Transverse colon (tissue), 4 donors: ENCODE measurements at regions not wholly inside any gene's neighbourhood (a gene's known extent, or its start where the extent isn't known, plus 50 kb on each side); places are given as distances from the start of the nearest gene placed in this dataset.

ENCODE experiments used
- DNase-seq: peaks from one replicate; pipeline ENCODE4 v3.0.0-alpha.2; 2019
- H3K27ac ChIP-seq, 4 donors: fragments of 200-600 bp; sonication (generic); 2 replicates each; pipeline ENCODE4 v1.5.1; 2016 to 2018; ENCODE audit warnings: inconsistent platforms in 4 of 4
- H3K27me3 ChIP-seq: fragments of 200-600 bp; sonication (generic); 2 replicates; pipeline ENCODE4 v1.5.1; 2017; ENCODE audit warnings: inconsistent platforms
- H3K36me3 ChIP-seq, 4 donors: fragments of 200-600 bp; sonication (generic); 2 replicates each; pipeline ENCODE4 v1.5.1; 2017 to 2019; ENCODE audit warnings: inconsistent platforms in 4 of 4
- H3K4me1 ChIP-seq, 4 donors: fragments of 200-600 bp; sonication (generic); 2 replicates each; pipeline ENCODE4 v1.5.1; 2017 to 2020; ENCODE audit warnings: inconsistent platforms in 4 of 4
- H3K4me3 ChIP-seq, 4 donors: fragments of 200-600 bp; sonication (generic); 1 replicate in 1 of 4; 2 replicates in 3 of 4; pipeline versions ENCODE4 v1.5.1 to v1.6.1; 2017 to 2019; ENCODE audit warnings: inconsistent platforms in 4 of 4
- H3K9me3 ChIP-seq, 2 donors: fragments of 200-600 bp; sonication (generic); 2 replicates each; pipeline ENCODE4 v1.5.1; 2017 to 2019; ENCODE audit warnings: inconsistent platforms in 2 of 2
- EP300 ChIP-seq: sonication (generic); formaldehyde crosslinking; IDR thresholded peaks from one replicate; pipeline ENCODE4 v1.6.1; 2017; ENCODE audit warnings: antibody characterized with exemption, low read depth
- POLR2A ChIP-seq: fragments of 450-650 bp; IDR thresholded peaks from one replicate; pipeline ENCODE4 v1.6.1; 2016; ENCODE audit warnings: antibody characterized with exemption, mild to moderate bottlenecking, moderate library complexity
- POLR2AphosphoS5 ChIP-seq, 3 donors: sonication (generic); formaldehyde crosslinking; IDR thresholded peaks; one replicate each; pipeline ENCODE4 v1.6.1; 2016; ENCODE audit warnings: antibody characterized with exemption in 3 of 3
- whole genome bisulfite sequencing, 2 donors: methylation state at CpG; one replicate each; pipeline ENCODE4 v1.1.5; 2018; ENCODE audit warnings: low coverage in 1 of 2; 5-methylcytosine and 5-hydroxymethylcytosine counted together
- in situ Hi-C, 4 donors: fragments of 200-750 bp; cut with MboI; loops; one replicate each; pipeline versions ENCODE4 v1.15.0 to v1.15.1; 2017; ENCODE audit warnings: low sequenced_read_pairs in 3 of 4, low pct_ligation_motif_present in 1 of 4, low pct_unique_long_range_greater_than_20kb in 1 of 4
- intact Hi-C: fragments of 100-400 bp; cut with DNase I; formaldehyde crosslinking; loops from one replicate; pipeline ENCODE4 v1.15.1; 2023; ENCODE audit warnings: low total_unique reads
- TF ChIP-seq, protein P1 (sequence below), 5 experiments: fragments of 200-600 bp in 3 of 5; fragments of 450-650 bp in 2 of 5; sonication (generic) in 3 of 5; IDR thresholded peaks; 1 replicate in 2 of 5; 2 replicates in 3 of 5; pipeline ENCODE4 v1.5.1; 2016 to 2017; ENCODE audit warnings: antibody characterized with exemption in 5 of 5, inconsistent platforms in 3 of 5, mild to moderate bottlenecking in 2 of 5, moderate library complexity in 1 of 5

DNA sequence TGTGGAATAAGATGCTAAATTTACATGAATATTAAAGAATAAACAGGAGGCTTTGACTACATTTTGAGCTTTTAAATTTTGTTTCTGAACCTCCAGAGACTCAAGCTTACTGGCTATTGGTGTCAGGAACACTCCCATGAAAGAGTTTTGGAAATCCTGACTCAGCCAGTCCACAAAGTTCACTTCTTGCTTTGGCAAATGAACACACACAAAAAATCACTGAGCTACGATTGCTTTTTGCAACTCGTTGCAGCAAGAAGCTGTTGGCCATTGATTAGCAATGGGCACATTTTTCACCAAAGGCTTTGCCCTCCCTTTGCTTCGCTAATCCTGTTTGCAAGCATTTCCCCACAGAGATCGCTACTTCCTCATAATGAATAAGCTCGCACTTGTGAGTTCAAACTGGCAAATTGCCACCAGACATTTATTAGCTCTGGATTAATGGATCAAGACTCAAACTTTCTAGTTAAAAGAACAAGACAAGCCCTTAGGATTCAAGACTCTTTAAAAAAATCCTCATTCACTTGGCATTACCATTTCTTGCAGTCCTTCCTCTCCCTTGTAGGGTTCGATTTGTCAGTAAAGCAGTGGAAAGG is 343.2 kb upstream of the ONECUT1 start:
- no peaks in the 10 kb centered on the region for H3K27me3 ChIP-seq
- no peak overlapping the region for H3K4me3 ChIP-seq
- H3K27ac ChIP-seq, result no peak overlapping the region
- in situ Hi-C loops, result no loop called here
- no peaks in the 10 kb centered on the region for H3K4me1 ChIP-seq
- H3K9me3 ChIP-seq, result no peaks in the 10 kb centered on the region
- DNase-seq, result no peak
- no peak for TF ChIP-seq EP300
- TF ChIP-seq, protein P1, sequence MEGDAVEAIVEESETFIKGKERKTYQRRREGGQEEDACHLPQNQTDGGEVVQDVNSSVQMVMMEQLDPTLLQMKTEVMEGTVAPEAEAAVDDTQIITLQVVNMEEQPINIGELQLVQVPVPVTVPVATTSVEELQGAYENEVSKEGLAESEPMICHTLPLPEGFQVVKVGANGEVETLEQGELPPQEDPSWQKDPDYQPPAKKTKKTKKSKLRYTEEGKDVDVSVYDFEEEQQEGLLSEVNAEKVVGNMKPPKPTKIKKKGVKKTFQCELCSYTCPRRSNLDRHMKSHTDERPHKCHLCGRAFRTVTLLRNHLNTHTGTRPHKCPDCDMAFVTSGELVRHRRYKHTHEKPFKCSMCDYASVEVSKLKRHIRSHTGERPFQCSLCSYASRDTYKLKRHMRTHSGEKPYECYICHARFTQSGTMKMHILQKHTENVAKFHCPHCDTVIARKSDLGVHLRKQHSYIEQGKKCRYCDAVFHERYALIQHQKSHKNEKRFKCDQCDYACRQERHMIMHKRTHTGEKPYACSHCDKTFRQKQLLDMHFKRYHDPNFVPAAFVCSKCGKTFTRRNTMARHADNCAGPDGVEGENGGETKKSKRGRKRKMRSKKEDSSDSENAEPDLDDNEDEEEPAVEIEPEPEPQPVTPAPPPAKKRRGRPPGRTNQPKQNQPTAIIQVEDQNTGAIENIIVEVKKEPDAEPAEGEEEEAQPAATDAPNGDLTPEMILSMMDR (IDR thresholded peaks at IDR 0.05), result no peak
- no peak for TF ChIP-seq POLR2AphosphoS5 (IDR thresholded peaks at IDR 0.05)
- no peak for TF ChIP-seq POLR2A
- WGBS, 2 donors, result 70 to 79% methylated on average over 6 of the region's 6 CpGs
- intact Hi-C loops, result no loop called here
- no peaks in the 10 kb centered on the region for H3K36me3 ChIP-seq

- no peak overlapping the region for H3K27ac ChIP-seq
- no peaks in the 10 kb centered on the region for H3K9me3 ChIP-seq
- no peak for DNase-seq
- WGBS, 2 donors, result 94 to 96% methylated on average over 3 of the region's 3 CpGs
- TF ChIP-seq POLR2A, result no peak
- no peak for TF ChIP-seq POLR2AphosphoS5 (IDR thresholded peaks at IDR 0.05)
- TF ChIP-seq, protein P1 (IDR thresholded peaks at IDR 0.05), result no peak
- no peak for TF ChIP-seq EP300
- H3K27me3 ChIP-seq, result no peaks in the 10 kb centered on the region
- no peaks in the 10 kb centered on the region for H3K36me3 ChIP-seq
- intact Hi-C loops (no loop called here), in situ Hi-C loops (no loop called here)
- H3K4me3 ChIP-seq, result no peak overlapping the region
- H3K4me1 ChIP-seq, result no peaks in the 10 kb centered on the region
Measured at GRCh38 chr15:53130943-53131342, 340.8 kb upstream of the ONECUT1 start.

- WGBS, 2 donors, result 70 to 71% methylated on average over 12 of the region's 12 CpGs
- no peaks in the 10 kb centered on the region for H3K9me3 ChIP-seq
- no peak overlapping the region for H3K27ac ChIP-seq
- no peaks in the 10 kb centered on the region for H3K27me3 ChIP-seq
- no peak overlapping the region for H3K4me3 ChIP-seq
- TF ChIP-seq EP300 (no peak), POLR2A (no peak), POLR2AphosphoS5 (IDR thresholded peaks at IDR 0.05) (no peak)
- TF ChIP-seq, protein P1 (IDR thresholded peaks at IDR 0.05), result no peak
- intact Hi-C loops, result no loop called here
- H3K4me1 ChIP-seq, result no peaks in the 10 kb centered on the region
- in situ Hi-C loops, result no loop called here
- no peak for DNase-seq
- H3K36me3 ChIP-seq, result no peaks in the 10 kb centered on the region
Measured at GRCh38 chr15:53129121-53129904, 339.2 kb upstream of the ONECUT1 start.

DNA sequence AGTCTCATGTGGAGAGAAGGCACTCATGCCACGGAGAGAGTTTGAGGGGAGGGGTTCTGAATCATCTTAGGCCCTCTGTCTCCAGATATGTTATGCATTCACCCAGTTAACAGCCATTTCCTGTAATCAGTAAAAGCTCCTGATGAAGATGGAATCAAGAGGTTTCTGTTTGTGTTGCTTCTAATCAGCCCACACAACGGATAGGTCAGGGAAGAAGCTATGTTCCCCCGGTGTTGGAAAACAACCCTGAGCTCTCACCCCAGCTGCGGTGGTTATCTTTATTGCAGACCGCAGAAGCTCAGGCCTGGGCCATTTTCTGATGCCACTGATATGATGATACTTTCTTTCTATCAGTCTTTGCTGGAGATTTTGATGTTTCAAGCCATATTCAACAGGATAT is 338.5 kb upstream of the ONECUT1 start:
- whole genome bisulfite sequencing, 2 donors, result 58 to 73% methylated on average over 2 to 5 of the region's 5 CpGs
- no peak for TF ChIP-seq POLR2AphosphoS5 (IDR thresholded peaks at IDR 0.05)
- no peak for TF ChIP-seq POLR2A
- no peak for TF ChIP-seq EP300
- TF ChIP-seq, protein P1 (IDR thresholded peaks at IDR 0.05), result no peak
- in situ Hi-C loops, result no loop called here

More for the DNA sequence above, 338.5 kb upstream of the ONECUT1 start:
- no peaks in the 10 kb centered on the region for H3K4me1 ChIP-seq
- no peaks in the 10 kb centered on the region for H3K9me3 ChIP-seq
- H3K36me3 ChIP-seq, result no peaks in the 10 kb centered on the region
- H3K27ac ChIP-seq, result no peak overlapping the region
- intact Hi-C loops, result no loop called here
- H3K4me3 ChIP-seq, result no peak overlapping the region
- DNase-seq, result no peak
- no peaks in the 10 kb centered on the region for H3K27me3 ChIP-seq
